NB4 (cell line): ENCODE measurements at regions not wholly inside any gene's neighbourhood (a gene's known extent, or its start where the extent isn't known, plus 50 kb on each side); places are given as distances from the start of the nearest gene placed in this dataset.

ENCODE experiments used
- POLR2A ChIP-seq: IDR thresholded peaks from 2 replicates; pipeline ENCODE4 v1.6.1; 2011; ENCODE audit warnings: mild to moderate bottlenecking; ENCODE audit not compliant: insufficient read length; ENCODE audit errors: extremely low read depth
- TF ChIP-seq, protein P1 (sequence below): IDR thresholded peaks from one replicate; pipeline ENCODE4 v1.5.1; 2012; ENCODE audit warnings: low read depth, low read length

DNA sequence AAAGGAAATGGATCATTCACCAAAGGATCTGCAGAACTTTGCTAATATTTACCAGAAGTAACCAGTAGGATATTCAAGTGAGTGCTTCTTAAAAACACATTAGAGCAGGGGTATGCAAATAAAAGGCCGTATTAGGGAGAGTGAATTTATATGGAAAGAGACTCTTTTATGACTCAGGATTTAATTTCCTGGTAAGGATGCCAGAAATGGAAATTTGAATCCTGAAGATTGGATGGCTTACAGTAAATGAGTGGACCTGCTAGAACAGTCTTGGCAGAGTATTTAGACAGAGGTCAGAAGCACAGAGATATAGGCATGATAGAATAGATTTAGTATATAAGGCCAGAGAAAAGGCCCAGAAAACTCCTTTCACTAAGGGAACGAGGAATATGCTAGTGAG lies 201.6 kb downstream of the SLITRK5 start:
- TF ChIP-seq, protein P1, sequence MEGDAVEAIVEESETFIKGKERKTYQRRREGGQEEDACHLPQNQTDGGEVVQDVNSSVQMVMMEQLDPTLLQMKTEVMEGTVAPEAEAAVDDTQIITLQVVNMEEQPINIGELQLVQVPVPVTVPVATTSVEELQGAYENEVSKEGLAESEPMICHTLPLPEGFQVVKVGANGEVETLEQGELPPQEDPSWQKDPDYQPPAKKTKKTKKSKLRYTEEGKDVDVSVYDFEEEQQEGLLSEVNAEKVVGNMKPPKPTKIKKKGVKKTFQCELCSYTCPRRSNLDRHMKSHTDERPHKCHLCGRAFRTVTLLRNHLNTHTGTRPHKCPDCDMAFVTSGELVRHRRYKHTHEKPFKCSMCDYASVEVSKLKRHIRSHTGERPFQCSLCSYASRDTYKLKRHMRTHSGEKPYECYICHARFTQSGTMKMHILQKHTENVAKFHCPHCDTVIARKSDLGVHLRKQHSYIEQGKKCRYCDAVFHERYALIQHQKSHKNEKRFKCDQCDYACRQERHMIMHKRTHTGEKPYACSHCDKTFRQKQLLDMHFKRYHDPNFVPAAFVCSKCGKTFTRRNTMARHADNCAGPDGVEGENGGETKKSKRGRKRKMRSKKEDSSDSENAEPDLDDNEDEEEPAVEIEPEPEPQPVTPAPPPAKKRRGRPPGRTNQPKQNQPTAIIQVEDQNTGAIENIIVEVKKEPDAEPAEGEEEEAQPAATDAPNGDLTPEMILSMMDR = no peak
- TF ChIP-seq POLR2A = no peak
